ENCODE measurements at regions not wholly inside any gene's neighbourhood (a gene's known extent, or its start where the extent isn't known, plus 50 kb on each side); places are given as distances from the start of the nearest gene placed in this dataset.

DNA sequence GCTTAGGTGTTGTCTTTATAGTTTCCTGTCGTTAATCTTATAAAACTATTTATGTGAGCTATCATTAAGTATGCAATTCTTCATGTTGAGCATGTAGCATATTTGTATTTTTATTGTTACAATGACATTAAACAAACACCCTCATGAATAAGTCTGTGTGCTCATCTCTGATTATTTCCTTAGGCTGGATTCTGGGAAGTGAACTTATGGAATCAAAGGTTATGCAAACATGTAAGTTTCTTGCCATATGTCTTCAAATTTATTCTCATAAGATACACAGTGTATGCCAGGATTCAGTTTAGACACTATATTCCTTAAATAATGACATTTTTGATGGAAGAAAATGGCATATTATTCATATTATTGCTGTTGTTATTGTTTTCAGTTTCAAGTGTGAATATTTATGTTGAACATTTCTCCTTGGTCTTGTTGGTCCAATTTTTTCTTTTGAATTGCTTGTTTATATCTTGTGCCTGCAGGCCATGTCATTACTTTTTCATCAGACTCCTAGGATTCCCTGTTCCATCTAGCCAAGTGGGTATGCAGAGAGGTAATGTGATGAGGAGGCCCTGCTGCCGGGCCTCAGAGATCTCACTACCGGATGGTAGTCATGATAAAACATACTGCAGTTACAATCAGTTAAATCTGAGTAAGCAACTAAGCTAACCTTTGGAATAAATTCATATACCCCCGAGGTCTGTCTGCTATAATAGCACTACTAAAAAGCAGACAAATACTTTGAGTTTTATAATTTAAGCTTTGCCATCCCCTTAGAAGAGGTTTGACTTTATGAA lies 684.3 kb upstream of the SGO1 start:
- no peaks in the 10 kb centered on the region for H3K36me3 Mint-ChIP-seq (ENCODE audit: low read depth)
- DNase-seq (ENCODE audit: low read depth, low spot score) = no peak
- H3K9me3 Mint-ChIP-seq = peaks cover 13% of the 10 kb centered on the region
- H3K4me1 Mint-ChIP-seq = no peaks in the 10 kb centered on the region
- H3K27ac Mint-ChIP-seq (ENCODE audit: unreplicated experiment) = no peak overlapping the region
- no peaks in the 10 kb centered on the region for H3K27me3 Mint-ChIP-seq (ENCODE audit: low read depth)
- H3K4me3 Mint-ChIP-seq = no peak overlapping the region
- TF ChIP-seq CTCF (conservative IDR thresholded peaks at IDR 0.05) = no peak

- H3K27ac Mint-ChIP-seq (ENCODE audit: unreplicated experiment) = no peak overlapping the region
- H3K4me1 Mint-ChIP-seq = no peaks in the 10 kb centered on the region
- no peak for TF ChIP-seq CTCF (conservative IDR thresholded peaks at IDR 0.05)
- no peak overlapping the region for H3K4me3 Mint-ChIP-seq
- peaks cover 3% of the 10 kb centered on the region for H3K9me3 Mint-ChIP-seq
- no peaks in the 10 kb centered on the region for H3K27me3 Mint-ChIP-seq (ENCODE audit: low read depth)
- no peaks in the 10 kb centered on the region for H3K36me3 Mint-ChIP-seq (ENCODE audit: low read depth)
- no peak for DNase-seq (ENCODE audit: low read depth, low spot score)
Observed at GRCh38 chr3:20865803-20866202, 679.8 kb upstream of the SGO1 start.

GRCh38 chr3:20861454-20861853 lies 675.4 kb upstream of the SGO1 start:
- no peak for TF ChIP-seq CTCF (conservative IDR thresholded peaks at IDR 0.05)

GRCh38 chr3:20857636-20858035 lies 671.6 kb upstream of the SGO1 start:
- DNase-seq (ENCODE audit: low read depth, low spot score) = no peak
- no peak for TF ChIP-seq CTCF (conservative IDR thresholded peaks at IDR 0.05)
- Mint-ChIP-seq H3K4me1 (no peaks in the 10 kb centered on the region), H3K9me3 (no peaks in the 10 kb centered on the region), H3K36me3 (ENCODE audit: low read depth) (no peaks in the 10 kb centered on the region), H3K27ac (ENCODE audit: unreplicated experiment) (no peak overlapping the region), H3K27me3 (ENCODE audit: low read depth) (no peaks in the 10 kb centered on the region), H3K4me3 (no peak overlapping the region)

More at GRCh38 chr3:20861454-20861853, 675.4 kb upstream of the SGO1 start:
- no peak for DNase-seq (ENCODE audit: low read depth, low spot score)
- no peak overlapping the region for H3K27ac Mint-ChIP-seq (ENCODE audit: unreplicated experiment)
- no peak overlapping the region for H3K4me3 Mint-ChIP-seq
- peaks cover 3% of the 10 kb centered on the region for H3K9me3 Mint-ChIP-seq
- no peaks in the 10 kb centered on the region for H3K36me3 Mint-ChIP-seq (ENCODE audit: low read depth)
- no peaks in the 10 kb centered on the region for H3K4me1 Mint-ChIP-seq
- H3K27me3 Mint-ChIP-seq (ENCODE audit: low read depth) = no peaks in the 10 kb centered on the region

GRCh38 chr3:20853890-20854289 lies 667.9 kb upstream of the SGO1 start:
- DNase-seq (ENCODE audit: low read depth, low spot score) = no peak
- Mint-ChIP-seq H3K27ac (ENCODE audit: unreplicated experiment) (no peak overlapping the region), H3K36me3 (ENCODE audit: low read depth) (no peaks in the 10 kb centered on the region), H3K9me3 (no peaks in the 10 kb centered on the region), H3K4me3 (no peak overlapping the region), H3K27me3 (ENCODE audit: low read depth) (no peaks in the 10 kb centered on the region), H3K4me1 (no peaks in the 10 kb centered on the region)
- TF ChIP-seq CTCF (conservative IDR thresholded peaks at IDR 0.05) = no peak

Measured in neural crest cell (in vitro differentiated cells).